PC-3 (cell line): ENCODE measurements at regions not wholly inside any gene's neighbourhood (a gene's known extent, or its start where the extent isn't known, plus 50 kb on each side); places are given as distances from the start of the nearest gene placed in this dataset.
"Not testable (repeated sequence)": the region's sequence is repeated elsewhere in the genome, so short reads cannot be mapped to it uniquely, and the experiment has no call there.

Experiments used
- CTCF ChIP-seq: fragments of 300-600 bp; sonication (generic); conservative IDR thresholded peaks from 2 replicates; pipeline ENCODE4 v1.5.1; 2017; ENCODE audit warnings: antibody characterized with exemption, low read depth, mild to moderate bottlenecking, low read length
- EZH2phosphoT487 ChIP-seq: fragments of 300-600 bp; sonication (generic); IDR thresholded peaks from 2 replicates; pipeline ENCODE4 v1.6.1; 2018; ENCODE audit warnings: mild to moderate bottlenecking, antibody characterized with exemption, low read length, borderline replicate concordance

GRCh38 chr16:64072131-64072730, 1049.6 kb downstream of the CDH11 start:
- TF ChIP-seq CTCF, EZH2phosphoT487: not testable (repeated sequence)
